ENCODE measurements at regions not wholly inside any gene's neighbourhood (a gene's known extent, or its start where the extent isn't known, plus 50 kb on each side); places are given as distances from the start of the nearest gene placed in this dataset.

DNA sequence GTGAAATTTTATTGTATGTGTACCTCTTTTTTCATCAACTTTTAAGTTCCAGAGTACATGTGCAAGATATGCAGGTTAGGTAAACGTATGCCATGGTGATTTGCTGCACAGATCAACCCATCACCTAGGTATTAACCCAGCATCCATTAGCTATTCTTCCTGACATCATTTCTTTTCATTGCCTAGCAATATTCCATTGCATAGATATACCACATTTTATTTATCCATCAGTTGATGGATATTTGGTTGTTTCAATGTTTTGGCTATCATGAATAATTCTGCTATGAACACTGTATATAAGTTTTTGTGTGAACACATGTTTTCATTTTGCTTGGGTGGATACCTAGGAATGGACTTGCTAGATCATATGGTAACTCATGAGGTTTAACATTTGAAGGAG, 439.9 kb upstream of the SOX5 start:
- DNase-seq (no peak), ATAC-seq (ENCODE audit: low FRiP score in 2 of 2) (no peak)
- no peak overlapping the region for H3K4me3 ChIP-seq
- no peaks in the 10 kb centered on the region for H3K36me3 ChIP-seq
- 74 to 88% methylated on average over 1 of the region's 1 CpG for WGBS, 2 donors
- H3K27me3 ChIP-seq = no peaks in the 10 kb centered on the region
- TF ChIP-seq POLR2A (IDR thresholded peaks at IDR 0.05) = no peak
- TF ChIP-seq POLR2AphosphoS5 (IDR thresholded peaks at IDR 0.05) = no peak
- no peak for TF ChIP-seq EP300 (IDR thresholded peaks at IDR 0.05)
- TF ChIP-seq, protein P1, sequence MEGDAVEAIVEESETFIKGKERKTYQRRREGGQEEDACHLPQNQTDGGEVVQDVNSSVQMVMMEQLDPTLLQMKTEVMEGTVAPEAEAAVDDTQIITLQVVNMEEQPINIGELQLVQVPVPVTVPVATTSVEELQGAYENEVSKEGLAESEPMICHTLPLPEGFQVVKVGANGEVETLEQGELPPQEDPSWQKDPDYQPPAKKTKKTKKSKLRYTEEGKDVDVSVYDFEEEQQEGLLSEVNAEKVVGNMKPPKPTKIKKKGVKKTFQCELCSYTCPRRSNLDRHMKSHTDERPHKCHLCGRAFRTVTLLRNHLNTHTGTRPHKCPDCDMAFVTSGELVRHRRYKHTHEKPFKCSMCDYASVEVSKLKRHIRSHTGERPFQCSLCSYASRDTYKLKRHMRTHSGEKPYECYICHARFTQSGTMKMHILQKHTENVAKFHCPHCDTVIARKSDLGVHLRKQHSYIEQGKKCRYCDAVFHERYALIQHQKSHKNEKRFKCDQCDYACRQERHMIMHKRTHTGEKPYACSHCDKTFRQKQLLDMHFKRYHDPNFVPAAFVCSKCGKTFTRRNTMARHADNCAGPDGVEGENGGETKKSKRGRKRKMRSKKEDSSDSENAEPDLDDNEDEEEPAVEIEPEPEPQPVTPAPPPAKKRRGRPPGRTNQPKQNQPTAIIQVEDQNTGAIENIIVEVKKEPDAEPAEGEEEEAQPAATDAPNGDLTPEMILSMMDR (IDR thresholded peaks at IDR 0.05) = no peak
- peaks cover 0 to 5% (median 0%) of the 10 kb centered on the region in 4 donors for H3K9me3 ChIP-seq
- no peak overlapping the region for H3K27ac ChIP-seq
- no peaks in the 10 kb centered on the region for H3K4me1 ChIP-seq

DNA sequence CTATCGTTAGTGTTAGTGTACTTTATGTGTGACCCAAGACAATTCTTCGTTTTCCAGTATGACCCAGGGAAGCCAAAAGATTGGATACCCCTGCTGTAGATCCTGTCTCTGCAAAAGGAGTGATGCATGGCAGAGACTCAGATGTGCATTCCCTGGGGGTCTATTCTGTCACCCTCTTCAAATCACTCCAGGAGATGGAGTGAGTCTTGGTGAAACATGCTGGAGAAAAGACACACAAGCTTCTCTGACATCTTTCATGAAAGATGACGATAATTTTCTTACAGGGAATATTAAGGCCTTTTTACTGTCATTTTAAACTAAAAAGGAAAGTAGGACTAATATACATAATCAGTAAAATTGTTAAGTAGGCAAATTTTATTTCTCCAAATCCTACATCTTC, 437.9 kb upstream of the SOX5 start:
- Histone ChIP-seq H3K4me1 (no peaks in the 10 kb centered on the region), H3K4me3 (no peak overlapping the region), H3K36me3 (no peaks in the 10 kb centered on the region), H3K9me3 (peaks cover 0 to 5% (median 0%) of the 10 kb centered on the region in 4 donors), H3K27ac (no peak overlapping the region), H3K27me3 (no peaks in the 10 kb centered on the region)
- ATAC-seq (ENCODE audit: low FRiP score in 2 of 2) (no peak), DNase-seq (no peak)
- 82 to 91% methylated on average over 3 of the region's 3 CpGs for WGBS, 2 donors
- TF ChIP-seq POLR2A (IDR thresholded peaks at IDR 0.05) = no peak
- TF ChIP-seq EP300 (IDR thresholded peaks at IDR 0.05) = no peak
- TF ChIP-seq POLR2AphosphoS5 (IDR thresholded peaks at IDR 0.05) = no peak
- TF ChIP-seq, protein P1 (IDR thresholded peaks at IDR 0.05) = no peak

DNA sequence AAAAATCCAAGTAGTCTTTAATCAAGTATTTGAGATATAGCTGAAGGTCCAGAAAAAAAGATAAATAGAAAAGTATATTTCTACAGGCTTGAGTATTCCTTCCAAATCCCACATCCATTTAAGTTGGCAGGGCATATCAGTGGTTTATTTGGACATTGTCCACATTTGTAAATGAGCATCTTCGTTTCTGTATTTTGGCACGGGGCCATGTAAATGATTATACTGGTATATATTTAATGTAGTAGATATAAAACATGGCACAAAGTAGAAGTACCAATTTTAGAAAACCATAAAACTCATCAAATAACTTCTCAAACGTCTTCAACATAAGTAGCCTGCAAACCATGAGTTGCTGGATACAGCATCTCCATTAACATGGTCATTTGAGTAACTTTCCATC, 437.4 kb upstream of the SOX5 start:
- H3K36me3 ChIP-seq = no peaks in the 10 kb centered on the region
- no peak for ATAC-seq (ENCODE audit: low FRiP score in 2 of 2)
- H3K9me3 ChIP-seq = peaks cover 0 to 5% (median 0%) of the 10 kb centered on the region in 4 donors
- no peak overlapping the region for H3K27ac ChIP-seq
- DNase-seq = no peak
- H3K27me3 ChIP-seq = no peaks in the 10 kb centered on the region
- H3K4me3 ChIP-seq = no peak overlapping the region
- no peaks in the 10 kb centered on the region for H3K4me1 ChIP-seq
- 77 to 85% methylated on average over 3 of the region's 3 CpGs for WGBS, 2 donors
- TF ChIP-seq POLR2AphosphoS5 (IDR thresholded peaks at IDR 0.05) (no peak), POLR2A (IDR thresholded peaks at IDR 0.05) (no peak), EP300 (IDR thresholded peaks at IDR 0.05) (no peak)
- TF ChIP-seq, protein P1 (IDR thresholded peaks at IDR 0.05) = no peak

DNA sequence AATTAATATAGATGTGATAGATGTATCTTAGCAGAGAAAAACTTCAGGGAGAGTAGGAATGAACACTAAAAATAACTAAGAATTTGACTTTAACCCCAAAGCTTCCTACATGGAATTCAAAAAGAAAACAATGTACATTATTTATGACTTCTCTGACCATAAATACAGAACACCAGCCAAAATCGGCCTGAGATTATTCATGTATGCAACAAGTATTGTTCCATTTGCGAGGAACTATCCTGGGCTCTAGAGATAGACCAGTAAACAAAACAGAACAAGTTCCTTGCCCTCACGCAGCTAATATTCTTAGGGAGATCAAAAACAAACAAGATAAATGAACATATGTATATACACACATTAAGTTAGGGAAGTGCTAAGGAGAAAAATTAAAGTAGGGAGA, 432.3 kb upstream of the SOX5 start:
- 79 to 81% methylated on average over 3 of the region's 3 CpGs for WGBS, 2 donors
- no peak overlapping the region for H3K27ac ChIP-seq
- no peaks in the 10 kb centered on the region for H3K27me3 ChIP-seq
- no peaks in the 10 kb centered on the region for H3K36me3 ChIP-seq
- H3K4me1 ChIP-seq = no peaks in the 10 kb centered on the region
- TF ChIP-seq, protein P1 (IDR thresholded peaks at IDR 0.05) = no peak
- no peak for TF ChIP-seq EP300 (IDR thresholded peaks at IDR 0.05)
- TF ChIP-seq POLR2A (IDR thresholded peaks at IDR 0.05) = no peak
- no peak for TF ChIP-seq POLR2AphosphoS5 (IDR thresholded peaks at IDR 0.05)
- no peaks in the 10 kb centered on the region for H3K9me3 ChIP-seq
- H3K4me3 ChIP-seq = no peak overlapping the region
- ATAC-seq (ENCODE audit: low FRiP score in 2 of 2) (no peak), DNase-seq (no peak)

DNA sequence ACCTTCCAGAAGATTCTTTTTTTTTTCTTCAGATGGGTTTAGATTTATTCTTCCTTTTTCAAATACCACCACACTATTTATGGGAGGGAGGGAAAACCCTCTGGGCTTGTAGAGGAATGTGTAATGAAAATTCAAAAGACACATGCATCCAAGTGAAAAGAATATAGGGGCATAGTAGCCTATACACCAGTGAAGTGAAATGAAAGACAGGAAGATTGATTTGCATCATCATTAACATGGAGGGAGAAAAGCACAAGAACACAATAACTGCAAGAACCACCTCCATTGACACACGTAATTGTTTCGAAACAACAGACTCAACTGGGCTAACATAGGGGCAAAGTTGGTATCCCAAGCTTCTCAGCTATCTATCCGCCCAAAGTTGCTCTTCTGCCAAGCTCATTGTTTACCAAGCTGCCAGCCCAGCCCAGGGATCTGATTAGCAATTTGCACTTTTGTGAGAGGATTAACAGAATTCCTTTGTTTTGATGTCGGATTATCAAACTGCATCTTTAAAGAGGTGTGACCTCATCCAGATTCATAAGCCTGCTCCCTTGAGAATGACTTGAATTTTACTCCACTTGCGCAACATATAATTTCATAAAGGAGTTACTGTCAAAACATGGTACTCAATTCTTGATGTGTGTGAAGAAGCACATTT, 430.5 kb upstream of the SOX5 start:
- ATAC-seq (ENCODE audit: low FRiP score in 2 of 2) (no peak), DNase-seq (no peak)
- Histone ChIP-seq H3K4me3 (no peak overlapping the region), H3K27ac (no peak overlapping the region), H3K9me3 (no peaks in the 10 kb centered on the region), H3K36me3 (no peaks in the 10 kb centered on the region), H3K4me1 (no peaks in the 10 kb centered on the region), H3K27me3 (no peaks in the 10 kb centered on the region)
- 85% methylated on average over 5 of the region's 5 CpGs for WGBS, 2 donors
- TF ChIP-seq, protein P1 (IDR thresholded peaks at IDR 0.05) = no peak
- TF ChIP-seq EP300 (IDR thresholded peaks at IDR 0.05) = no peak
- TF ChIP-seq POLR2AphosphoS5 (IDR thresholded peaks at IDR 0.05) = no peak
- no peak for TF ChIP-seq POLR2A (IDR thresholded peaks at IDR 0.05)

Measured in upper lobe of left lung (tissue), 6 donors.